GM18907 (cell line): ENCODE measurements at regions not wholly inside any gene's neighbourhood (a gene's known extent, or its start where the extent isn't known, plus 50 kb on each side); places are given as distances from the start of the nearest gene placed in this dataset.
"Not testable (repeated sequence)": the region's sequence is repeated elsewhere in the genome, so short reads cannot be mapped to it uniquely, and the experiment has no call there.

ENCODE experiments used
- ATAC-seq: cut with Tn5 transposase; IDR thresholded peaks from one replicate; pipeline ENCODE4 v1.9.1; 2021; ENCODE audit warnings: mild to moderate bottlenecking, moderate library complexity; ENCODE audit not compliant: unreplicated experiment

DNA sequence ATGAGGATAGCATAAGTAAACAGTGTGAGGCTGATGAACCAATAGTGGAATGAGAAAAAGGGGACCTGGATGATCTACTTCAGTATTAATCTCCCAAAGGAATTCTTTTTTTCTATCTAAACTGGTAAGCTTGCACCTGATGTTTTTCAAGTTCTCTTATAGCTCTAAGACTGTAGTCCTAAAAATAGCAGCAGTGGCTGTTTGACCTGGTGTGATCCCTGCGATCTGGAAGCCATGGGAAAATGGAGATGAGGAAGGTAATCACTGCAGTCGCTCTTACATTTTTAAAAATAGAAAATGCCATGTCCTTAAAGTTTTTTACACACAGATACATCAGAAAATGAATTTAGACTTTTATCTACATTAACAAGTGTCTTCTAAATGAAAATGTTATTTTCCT is 926.4 kb upstream of the SLC35B3 start:
- ATAC-seq: no peak

DNA sequence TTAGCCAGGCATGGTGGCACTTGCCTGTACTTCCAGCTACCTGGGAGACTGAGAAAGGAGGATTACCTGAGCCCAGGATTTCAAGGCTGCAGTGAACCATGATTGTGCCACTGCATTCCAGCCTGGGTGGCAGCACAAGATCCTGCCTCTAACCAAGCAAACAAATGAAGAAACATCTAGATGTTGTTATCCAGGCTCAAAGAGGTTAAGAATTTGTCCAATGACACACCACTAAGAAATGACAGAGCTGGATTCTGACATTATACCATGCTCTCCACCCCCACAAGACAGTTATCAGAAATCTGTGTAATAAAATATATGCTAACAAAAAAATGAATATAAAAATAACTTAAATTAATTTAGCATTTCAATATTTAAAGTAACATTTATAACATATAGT is 925.5 kb upstream of the SLC35B3 start:
- no peak for ATAC-seq

DNA sequence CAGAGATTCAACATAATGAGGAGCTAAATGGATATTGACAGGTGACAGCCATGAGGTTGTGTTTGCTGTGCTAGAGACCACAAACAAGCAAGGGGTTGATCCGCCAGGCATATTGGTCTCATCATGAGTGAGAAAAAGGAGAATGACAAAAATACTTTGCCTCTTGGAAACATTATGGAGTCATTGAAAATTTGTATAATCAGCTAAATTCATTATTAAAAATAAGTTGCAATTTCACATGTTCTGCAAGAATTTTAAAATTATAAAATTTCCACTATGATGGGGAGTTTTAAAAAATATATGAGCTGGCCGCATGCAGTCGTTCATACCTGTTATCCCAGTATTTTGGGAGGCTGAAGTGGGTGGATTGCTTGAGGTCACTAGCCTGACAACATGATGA is 912.3 kb upstream of the SLC35B3 start:
- ATAC-seq: no peak

- ATAC-seq: no peak
Observed at GRCh38 chr6:9346923-9347322, 911.6 kb upstream of the SLC35B3 start.

DNA sequence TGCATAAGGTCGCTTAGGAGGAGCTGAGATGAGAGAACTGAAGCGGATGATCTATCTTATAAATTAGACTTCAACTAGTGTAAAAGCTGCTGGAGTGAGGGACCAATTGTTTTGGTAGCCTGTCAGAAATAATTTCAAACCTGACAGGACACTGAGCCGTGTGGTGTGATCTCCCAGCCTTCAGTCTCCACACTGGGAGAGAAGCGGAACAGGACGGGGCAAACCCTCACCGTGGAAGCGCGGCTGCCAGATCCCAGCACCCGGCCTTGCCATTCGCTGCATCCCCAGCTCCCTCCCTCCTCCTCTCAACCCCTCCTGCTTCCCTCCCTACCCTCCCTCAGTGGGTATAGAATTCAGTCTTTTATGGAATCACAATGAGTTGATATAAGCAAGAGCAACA is 900.1 kb upstream of the SLC35B3 start:
- ATAC-seq: no peak

DNA sequence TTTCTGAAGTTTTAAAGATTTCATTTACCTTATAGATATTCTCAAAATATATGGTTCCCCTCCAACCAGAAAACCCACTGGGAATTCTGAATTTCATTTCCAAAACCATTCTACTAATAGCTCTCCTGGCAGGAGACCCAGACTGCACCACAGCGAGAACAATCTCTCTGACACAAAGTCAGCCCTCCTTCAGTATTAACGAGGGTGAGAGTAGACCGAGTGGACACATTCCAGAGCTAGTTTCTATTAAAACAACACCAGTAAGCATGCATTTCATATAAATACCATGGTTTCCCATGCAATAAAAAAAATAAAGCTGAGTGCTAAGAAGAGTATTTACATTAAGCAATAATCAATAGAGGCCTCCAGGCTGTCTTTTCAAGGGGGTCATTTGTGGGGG is 899.6 kb upstream of the SLC35B3 start:
- ATAC-seq: no peak

GRCh38 chr6:9332241-9332780 is 897.0 kb upstream of the SLC35B3 start:
- ATAC-seq: no peak

DNA sequence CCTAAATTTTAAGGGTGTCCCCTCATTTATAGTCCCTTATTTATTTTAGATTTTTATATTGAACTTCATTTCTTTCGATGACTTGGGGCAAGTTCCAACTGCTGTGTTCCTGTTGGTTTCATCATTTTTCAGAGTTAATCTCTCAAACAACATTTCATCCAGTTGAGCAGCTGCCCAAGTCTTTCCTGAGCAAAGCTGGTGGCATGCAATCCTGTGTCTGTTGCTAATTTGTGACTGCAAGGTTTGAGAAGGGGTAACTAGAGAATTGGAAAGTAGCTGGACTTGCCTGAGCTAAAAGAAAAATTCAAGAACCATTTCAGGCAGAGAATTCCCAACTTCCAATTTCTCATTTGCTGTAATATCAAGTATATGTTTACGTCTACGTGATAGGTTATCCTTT is 881.5 kb upstream of the SLC35B3 start:
- no peak for ATAC-seq

GRCh38 chr6:9315966-9316650 is 880.8 kb upstream of the SLC35B3 start:
- ATAC-seq: no peak

DNA sequence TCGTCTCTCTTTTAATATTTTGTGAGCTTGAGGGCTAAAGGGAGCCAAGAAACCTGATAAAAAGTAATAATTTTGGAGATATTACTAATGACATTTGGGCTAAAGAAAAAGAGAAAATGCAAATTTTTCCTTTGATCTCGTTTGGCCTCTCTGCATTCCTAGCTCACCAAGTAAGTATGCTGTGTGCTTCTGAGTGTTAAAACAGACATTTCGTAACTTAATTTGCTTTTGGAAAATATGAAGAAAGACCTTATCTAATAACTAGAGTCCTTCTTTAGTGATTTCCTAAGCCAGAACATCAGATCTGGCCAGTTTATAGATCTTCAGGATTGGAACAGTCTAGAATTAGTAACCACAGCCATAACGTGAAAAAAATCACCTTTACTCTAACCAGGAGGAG is 872.9 kb upstream of the SLC35B3 start:
- ATAC-seq: no peak

DNA sequence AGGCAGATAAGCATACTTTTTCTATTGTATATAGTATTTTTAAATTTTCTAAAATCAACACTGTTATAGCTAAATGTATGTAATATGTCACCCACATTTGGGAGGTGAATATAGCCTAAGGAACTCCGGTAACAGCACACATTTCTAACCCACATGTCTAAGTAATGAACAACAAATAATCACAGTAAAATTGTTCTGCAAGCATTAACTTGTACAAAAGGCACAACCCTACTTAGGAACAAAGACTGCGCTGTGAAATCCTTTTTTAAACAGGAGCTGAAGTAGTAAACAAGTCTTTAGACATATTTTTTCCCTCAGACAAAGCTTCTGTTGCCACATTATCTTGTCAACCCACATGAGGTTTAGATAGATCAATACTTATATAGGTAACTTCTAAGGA is 872.4 kb upstream of the SLC35B3 start:
- ATAC-seq: no peak

DNA sequence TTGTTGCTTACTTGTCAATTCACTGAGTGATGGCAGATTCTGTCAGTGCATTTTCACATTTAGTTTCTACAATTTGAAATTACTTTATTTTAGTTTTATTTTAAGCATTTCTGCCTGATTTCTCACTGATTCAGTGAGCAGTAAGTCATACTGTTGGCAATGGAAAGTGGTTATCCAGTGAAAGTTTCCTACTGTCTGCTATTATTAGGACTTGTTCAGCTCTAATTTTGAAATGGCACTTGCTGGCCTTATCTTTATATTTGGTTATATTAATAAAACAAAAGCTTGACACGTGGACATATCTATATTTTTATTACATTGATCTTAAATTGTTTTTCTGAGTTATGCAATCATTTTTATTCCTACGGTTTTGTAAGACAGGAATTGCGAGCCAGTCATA is 871.8 kb upstream of the SLC35B3 start:
- no peak for ATAC-seq

DNA sequence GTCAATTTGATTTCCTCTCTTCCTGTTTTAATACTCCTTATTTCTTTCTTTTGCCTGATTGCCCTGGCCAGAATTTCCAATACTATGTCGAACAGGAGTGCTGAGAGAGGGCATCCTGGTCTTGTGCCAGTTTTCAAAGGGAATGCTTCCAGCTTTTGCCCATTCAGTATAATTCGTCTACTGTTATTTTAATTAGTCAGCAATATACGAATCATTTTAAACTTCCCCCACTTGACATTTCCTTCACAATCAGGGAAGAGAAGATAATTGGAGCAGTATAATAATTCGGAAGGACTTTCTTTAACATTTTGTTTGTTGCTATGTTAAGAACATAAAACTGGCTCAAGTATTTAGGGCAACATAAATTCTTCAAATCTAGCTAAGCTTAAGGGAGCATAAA is 860.3 kb upstream of the SLC35B3 start:
- ATAC-seq: no peak

DNA sequence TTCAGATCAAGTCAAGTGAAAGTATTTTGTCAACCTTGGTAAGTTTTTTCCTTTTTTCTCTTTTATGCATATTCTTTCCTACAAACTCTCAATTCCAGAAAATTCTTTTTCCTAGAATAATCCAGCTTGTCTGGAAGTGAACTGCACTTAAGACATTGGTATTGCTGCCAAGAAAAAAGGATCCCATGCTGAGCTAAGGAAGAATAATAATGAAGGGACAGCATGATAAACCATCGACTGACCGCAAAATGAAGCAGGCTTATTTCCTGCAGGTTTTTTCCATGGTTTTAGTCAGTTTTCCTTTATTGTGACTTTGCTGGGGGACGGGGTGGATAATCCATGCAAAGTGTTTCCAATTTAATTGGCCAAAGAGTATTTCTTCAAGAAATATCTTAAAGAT is 857.6 kb upstream of the SLC35B3 start:
- no peak for ATAC-seq

- not testable (repeated sequence) for ATAC-seq
Observed at GRCh38 chr6:9290342-9290741, 855.0 kb upstream of the SLC35B3 start.

GRCh38 chr6:9272671-9273070 is 837.3 kb upstream of the SLC35B3 start:
- no peak for ATAC-seq

- ATAC-seq: no peak
Observed at GRCh38 chr6:9266741-9267140, 831.4 kb upstream of the SLC35B3 start.

GRCh38 chr6:9257215-9257614 is 821.9 kb upstream of the SLC35B3 start:
- no peak for ATAC-seq

- ATAC-seq: no peak
Observed at GRCh38 chr6:9254251-9254650, 818.9 kb upstream of the SLC35B3 start.

GRCh38 chr6:9252799-9253198 is 817.5 kb upstream of the SLC35B3 start:
- ATAC-seq: no peak

GRCh38 chr6:9250852-9251251 is 815.5 kb upstream of the SLC35B3 start:
- no peak for ATAC-seq

DNA sequence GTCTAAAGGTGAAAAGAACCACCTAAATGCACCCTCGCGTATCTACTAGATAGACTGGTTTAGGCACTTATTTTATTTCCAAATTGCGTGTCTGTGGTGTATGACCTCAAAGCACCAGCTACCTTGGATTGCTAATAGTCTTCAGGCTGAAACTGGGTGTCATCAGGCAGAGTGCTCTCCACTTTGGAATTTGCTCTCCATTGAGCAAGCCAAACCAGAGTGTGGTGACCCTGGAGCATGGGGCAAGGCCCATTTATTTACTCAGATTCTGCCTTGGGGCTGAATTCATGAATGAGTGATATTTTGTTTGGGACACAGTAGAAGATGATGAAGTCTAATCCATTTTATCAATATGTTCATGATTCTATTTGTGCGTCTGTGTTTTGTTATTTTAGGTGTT is 812.8 kb upstream of the SLC35B3 start:
- ATAC-seq: no peak

- no peak for ATAC-seq
Observed at GRCh38 chr6:9240861-9241260, 805.5 kb upstream of the SLC35B3 start.
